ENCODE measurements at regions not wholly inside any gene's neighbourhood (a gene's known extent, or its start where the extent isn't known, plus 50 kb on each side); places are given as distances from the start of the nearest gene placed in this dataset.

GRCh38 chr3:30259730-30260129, 346.7 kb upstream of the TGFBR2 start:
- no peak for TF ChIP-seq CTCF (IDR thresholded peaks at IDR 0.05)
- TF ChIP-seq POLR2A (IDR thresholded peaks at IDR 0.05), result no peak
- TF ChIP-seq POLR2AphosphoS5 (IDR thresholded peaks at IDR 0.05), result no peak
